MM.1S (cell line): ENCODE measurements at regions not wholly inside any gene's neighbourhood (a gene's known extent, or its start where the extent isn't known, plus 50 kb on each side); places are given as distances from the start of the nearest gene placed in this dataset.

ENCODE experiments used
- CTCF ChIP-seq: fragments of 300-600 bp; sonication (generic); IDR thresholded peaks from 2 replicates; pipeline ENCODE4 v1.5.1; 2016; ENCODE audit warnings: antibody characterized with exemption, low read length, mixed read lengths
- EZH2 ChIP-seq: fragments of 300-600 bp; sonication (generic); optimal IDR thresholded peaks from 2 replicates; pipeline ENCODE3; 2017; ENCODE audit warnings: low read depth, mild to moderate bottlenecking, antibody characterized with exemption, low read length, mixed read lengths
- EZH2phosphoT487 ChIP-seq: fragments of 300-600 bp; sonication (generic); IDR thresholded peaks from 2 replicates; pipeline ENCODE4 v1.6.1; 2018; ENCODE audit warnings: antibody characterized with exemption, low read length

GRCh38 chr7:142321391-142321790, 63.5 kb upstream of the PRSS58 start:
- TF ChIP-seq EZH2phosphoT487 (no peak), CTCF (no peak), EZH2 (no peak)
